ENCODE measurements at regions not wholly inside any gene's neighbourhood (a gene's known extent, or its start where the extent isn't known, plus 50 kb on each side); places are given as distances from the start of the nearest gene placed in this dataset.

DNA sequence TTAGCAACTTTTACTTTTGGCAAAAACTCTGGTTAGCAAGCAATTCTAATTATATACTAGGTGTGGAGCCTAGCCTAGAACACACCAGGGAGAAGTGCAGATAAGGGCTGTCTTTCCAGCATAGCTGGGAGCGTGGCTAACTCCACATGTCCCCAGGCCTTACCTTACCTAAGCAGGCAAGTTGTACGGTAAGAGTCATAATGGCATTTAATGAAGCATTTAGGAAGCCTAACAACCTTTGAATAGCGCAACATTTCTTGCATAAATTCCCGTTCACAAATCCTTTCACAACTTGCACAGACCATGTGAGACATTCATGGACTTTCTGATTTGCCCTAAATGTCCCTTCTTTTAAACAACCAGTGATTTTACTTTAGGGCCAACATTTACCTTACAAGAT lies 917.4 kb upstream of the ACO1 start:
- H3K27me3 ChIP-seq (ENCODE audit: control insufficient read depth, insufficient read depth, low read length) = no peaks in the 10 kb centered on the region
- H2BK15ac ChIP-seq (ENCODE audit: low read depth, low read length) = no peak overlapping the region
- H3K9me1 ChIP-seq (ENCODE audit: insufficient read depth, low read length) = no peaks in the 10 kb centered on the region
- dilution Hi-C loops (cut with HindIII; ENCODE audit: low sequenced_read_pairs, unreplicated experiment) (no loop called here), in situ Hi-C loops (cut with MboI; ENCODE audit: low sequenced_read_pairs) (no loop called here), intact Hi-C loops (cut with micrococcal nuclease) (no loop called here)
- CTCF ChIA-PET = no interaction called here
- H4K91ac ChIP-seq (ENCODE audit: insufficient read depth, low read depth, low read length) = no peak overlapping the region
- POLR2A ChIA-PET (ENCODE audit: unreplicated experiment) = no interaction called here
- H2AFZ ChIP-seq (replicated peaks; ENCODE audit: low read length, poor library complexity) = no peak overlapping the region
- 48% methylated on average over 2 of the region's 4 CpGs; no CpG with 5 or more reads in 1 of the 2 experiments for WGBS, 2 experiments (ENCODE audit: extremely low coverage in 2 of 2, insufficient read length in 1 of 2)
- H3K27ac ChIP-seq (ENCODE audit: insufficient read depth, low read length) = no peak overlapping the region
- no peak overlapping the region for H3K4ac ChIP-seq (ENCODE audit: low read depth, low read length)
- no peak overlapping the region for H2BK5ac ChIP-seq (ENCODE audit: low read depth, low read length, poor library complexity, severe bottlenecking)
- 0 out of 2 replicates have a peak, but pooled peaks cover 2% of the 10 kb centered on the region for H3K9me3 ChIP-seq (ENCODE audit: control insufficient read depth, insufficient read depth, low read length)
- H3K23ac ChIP-seq (ENCODE audit: low read depth, low read length) = no peak overlapping the region
- H3K4me1 ChIP-seq (ENCODE audit: control insufficient read depth, insufficient read depth, low read length) = no peaks in the 10 kb centered on the region
- no peak overlapping the region for H3K9ac ChIP-seq (ENCODE audit: low read depth, low read length)
- no peaks in the 10 kb centered on the region for H4K20me1 ChIP-seq (ENCODE audit: insufficient read depth, low read length)
- no peak overlapping the region for H3K18ac ChIP-seq (ENCODE audit: low read depth, low read length)
- H3K14ac ChIP-seq (replicated peaks; ENCODE audit: low read depth, low read length) = no peak overlapping the region
- H4K5ac ChIP-seq (ENCODE audit: low read depth, low read length) = no peak overlapping the region
- ATAC-seq (ENCODE audit: low read depth) (no peak), DNase-seq (no peak)
- no peak overlapping the region for H3K4me3 ChIP-seq (ENCODE audit: insufficient read depth, low read depth, low read length)
- TF ChIP-seq NFE2L2 (IDR thresholded peaks at IDR 0.05; ENCODE audit: low read depth, low read length) (no peak), SMC3 (IDR thresholded peaks at IDR 0.05; ENCODE audit: low read depth, low read length) (no peak), CTCF (conservative IDR thresholded peaks at IDR 0.05; ENCODE audit: low read depth, low read length) (no peak)
- no peak overlapping the region for H2AK5ac ChIP-seq (ENCODE audit: low read depth, low read length)
- no peaks in the 10 kb centered on the region for H3K79me1 ChIP-seq (ENCODE audit: low read depth in 1 of 2, low read length in 2 of 2)
- no peaks in the 10 kb centered on the region for H3K36me3 ChIP-seq (ENCODE audit: control insufficient read depth, insufficient read depth, low read length)
- BruUV-seq (replicated peaks) = no TSS peak
- H2AK9ac ChIP-seq (replicated peaks; ENCODE audit: low read depth, low read length, poor library complexity) = no peak overlapping the region
- no peak overlapping the region for H4K8ac ChIP-seq (ENCODE audit: low read depth in 2 of 2, low read length in 2 of 2)
- no peak overlapping the region for H2BK20ac ChIP-seq (ENCODE audit: low read depth, low read length)
- H2BK120ac ChIP-seq (ENCODE audit: low read depth, low read length) = no peak overlapping the region
- no peak overlapping the region for H3K4me2 ChIP-seq (ENCODE audit: low read depth, low read length)
- no peak overlapping the region for H3K56ac ChIP-seq (ENCODE audit: extremely low read depth, insufficient read depth, low read length)
